SHP77 treated with DMSO at 0.1 percent for 48 hours (cell line): ENCODE measurements at regions not wholly inside any gene's neighbourhood (a gene's known extent, or its start where the extent isn't known, plus 50 kb on each side); places are given as distances from the start of the nearest gene placed in this dataset.

Experiments
- DNase-seq: peaks from one replicate; lab custom pipeline; 2025; lab: John Stamatoyannopoulos, UW

GRCh38 chr20:37643400-37643799 is 50.4 kb upstream of the CTNNBL1 start:
- no peak for DNase-seq

GRCh38 chr20:37642246-37642645 is 51.6 kb upstream of the CTNNBL1 start:
- DNase-seq, result no peak

- no peak for DNase-seq
Observed at GRCh38 chr20:37640600-37641561, 52.9 kb upstream of the CTNNBL1 start.

GRCh38 chr20:37638527-37638926 is 55.3 kb upstream of the CTNNBL1 start:
- no peak for DNase-seq

GRCh38 chr20:37636977-37637376 is 56.9 kb upstream of the CTNNBL1 start:
- DNase-seq, result no peak

GRCh38 chr20:37636212-37636975 is 57.4 kb upstream of the CTNNBL1 start:
- no peak for DNase-seq

GRCh38 chr20:37630993-37631392 is 62.8 kb upstream of the CTNNBL1 start:
- no peak for DNase-seq

- peak; percentile 27 for DNase-seq
Observed at GRCh38 chr20:37630166-37630565, 63.7 kb upstream of the CTNNBL1 start.

GRCh38 chr20:37627767-37628130 is 66.1 kb upstream of the CTNNBL1 start:
- no peak for DNase-seq

- no peak for DNase-seq
Observed at GRCh38 chr20:37627060-37627766, 66.6 kb upstream of the CTNNBL1 start.

GRCh38 chr20:37624963-37625362 is 68.9 kb upstream of the CTNNBL1 start:
- DNase-seq, result no peak

GRCh38 chr20:37622728-37623127 is 71.1 kb upstream of the CTNNBL1 start:
- DNase-seq, result no peak

GRCh38 chr20:37619496-37619895 is 74.3 kb upstream of the CTNNBL1 start:
- no peak for DNase-seq

GRCh38 chr20:37616110-37616425 is 77.8 kb upstream of the CTNNBL1 start:
- DNase-seq, result no peak

GRCh38 chr20:37615340-37616109 is 78.3 kb upstream of the CTNNBL1 start:
- peak; percentile 19 for DNase-seq

GRCh38 chr20:37611852-37612251 is 82.0 kb upstream of the CTNNBL1 start:
- DNase-seq, result no peak

- DNase-seq, result no peak
Observed at GRCh38 chr20:37611346-37611745, 82.5 kb upstream of the CTNNBL1 start.

GRCh38 chr20:37610203-37610798 is 82.6 kb upstream of the BLCAP start:
- no peak for DNase-seq

GRCh38 chr20:37602634-37603033 is 75.0 kb upstream of the BLCAP start:
- DNase-seq, result no peak

- DNase-seq, result no peak
Observed at GRCh38 chr20:37600486-37600885, 72.8 kb upstream of the BLCAP start.

- DNase-seq, result no peak
Observed at GRCh38 chr20:37598575-37599342, 71.1 kb upstream of the BLCAP start.
